K562 (cell line): ENCODE measurements at regions not wholly inside any gene's neighbourhood (a gene's known extent, or its start where the extent isn't known, plus 50 kb on each side); places are given as distances from the start of the nearest gene placed in this dataset.

Source experiments
- E2F4 ChIP-seq: sonication (generic); formaldehyde crosslinking; IDR thresholded peaks from 2 replicates; pipeline ENCODE4 v1.8.0; 2022; ENCODE audit warnings: mild to moderate bottlenecking, low read depth, missing genetic modification reagents
- MEF2A ChIP-seq: IDR thresholded peaks from 2 replicates; pipeline ENCODE4 v1.6.1; 2011; ENCODE audit warnings: low read depth, mild to moderate bottlenecking, low read length, moderate library complexity; ENCODE audit not compliant: control insufficient read depth
- RFX7 ChIP-seq: fragments of 250-450 bp; sonication (Bioruptor Pico); IDR thresholded peaks from 2 replicates; pipeline ENCODE4 v1.5.1; 2021; ENCODE audit warnings: mild to moderate bottlenecking
- RNF219 ChIP-seq: fragments of 250-450 bp; sonication (Bioruptor Pico); IDR thresholded peaks from 2 replicates; pipeline ENCODE4 v1.5.0; 2022; ENCODE audit warnings: mild to moderate bottlenecking
- TF ChIP-seq, protein P1 (sequence below): fragments of 250-450 bp; sonication (Bioruptor Pico); IDR thresholded peaks from 2 replicates; pipeline ENCODE4 v1.5.0; 2021; ENCODE audit warnings: mild to moderate bottlenecking, moderate library complexity
- TF ChIP-seq, protein P2 (sequence below): sonication (generic); formaldehyde crosslinking; IDR thresholded peaks from 2 replicates; pipeline ENCODE4 v1.8.0; 2022; ENCODE audit warnings: mild to moderate bottlenecking, missing genetic modification reagents

DNA sequence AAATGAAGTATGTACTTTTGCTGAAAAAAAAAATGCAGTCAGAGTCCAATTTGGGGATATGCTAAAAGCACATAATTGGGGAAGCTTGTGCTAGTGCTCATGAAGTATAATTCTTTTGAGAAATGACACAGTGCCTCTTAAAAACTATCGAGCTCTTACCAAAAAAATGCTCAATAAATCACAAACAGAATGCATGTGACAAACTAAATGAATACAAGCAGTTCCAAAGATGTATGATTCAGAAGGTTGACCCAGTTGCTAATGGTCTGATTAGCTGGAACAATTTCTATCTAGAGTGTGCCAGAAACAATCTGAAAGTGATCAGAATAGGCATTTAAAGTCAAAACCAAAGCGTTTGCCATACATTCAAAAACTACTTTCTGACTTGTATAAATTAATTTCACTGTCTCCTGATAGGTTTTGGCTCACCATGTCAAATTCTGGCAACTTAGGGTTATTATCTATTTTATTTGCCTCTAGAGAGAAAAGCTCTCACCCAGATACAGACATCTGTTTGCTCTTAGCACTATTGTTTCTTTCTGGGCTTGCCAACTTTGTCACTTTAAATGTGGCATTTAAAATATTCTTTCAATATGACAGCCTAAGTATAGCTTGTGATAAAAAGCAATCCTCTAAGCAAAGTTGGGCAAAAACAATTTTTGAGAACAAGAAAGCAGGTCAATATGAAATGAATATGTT, 114.7 kb upstream of the AHR start (continued):
- TF ChIP-seq, protein P1, sequence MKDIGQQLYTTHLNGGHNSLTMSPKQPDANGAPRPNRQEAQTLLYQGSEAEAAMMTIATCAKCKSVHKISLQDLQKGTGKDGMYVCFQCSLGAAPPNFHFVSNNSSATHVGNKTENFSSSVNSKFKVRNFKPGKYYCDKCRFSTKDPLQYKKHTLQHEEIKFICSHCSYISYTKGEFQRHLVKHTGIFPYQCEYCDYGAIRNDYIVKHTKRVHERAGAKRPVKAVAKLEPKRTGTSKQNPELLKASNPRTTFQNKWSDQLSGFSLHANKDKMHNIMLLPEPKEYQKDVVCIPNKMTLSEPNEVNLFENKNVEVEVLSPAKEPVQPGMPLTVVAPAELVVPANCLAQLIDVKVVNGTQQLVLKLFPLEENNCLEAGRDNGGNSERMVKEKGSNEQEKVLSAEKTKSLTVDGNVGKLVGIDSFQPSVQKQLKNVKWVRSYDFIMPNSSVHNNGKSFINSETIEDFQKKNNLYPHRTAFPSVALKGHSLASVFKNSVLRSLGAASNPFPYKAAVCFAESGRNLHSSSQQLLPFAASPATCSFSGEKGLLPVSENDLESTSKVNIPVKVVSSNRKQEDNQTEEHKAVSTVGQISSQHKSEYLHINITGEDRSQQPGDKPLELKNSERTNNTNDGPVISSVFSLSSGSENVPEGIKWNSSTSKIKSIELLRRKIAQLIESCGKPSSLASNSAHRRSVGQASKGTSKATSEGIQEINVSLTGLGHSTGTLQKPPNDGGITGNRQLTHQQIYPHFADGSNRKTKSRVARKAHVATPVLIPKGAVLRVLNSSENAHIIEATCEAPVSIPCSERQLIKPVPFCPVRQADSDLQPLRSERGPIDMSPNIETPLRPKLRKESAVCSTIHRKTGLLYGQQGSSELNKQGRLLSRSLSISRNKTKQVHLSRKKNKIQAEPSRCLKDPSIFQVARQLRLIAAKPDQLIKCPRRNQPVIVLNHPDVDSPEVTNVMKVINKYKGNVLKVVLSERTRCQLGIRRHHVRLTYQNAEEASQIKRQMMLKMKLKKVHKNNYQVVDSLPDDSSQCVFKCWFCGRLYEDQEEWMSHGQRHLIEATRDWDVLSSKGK, result no peak
- TF ChIP-seq E2F4 (CRISPR knock-in tag) (no peak), RNF219 (CRISPR knock-in tag) (no peak), RFX7 (CRISPR knock-in tag) (no peak), MEF2A (no peak)
- TF ChIP-seq, protein P2, sequence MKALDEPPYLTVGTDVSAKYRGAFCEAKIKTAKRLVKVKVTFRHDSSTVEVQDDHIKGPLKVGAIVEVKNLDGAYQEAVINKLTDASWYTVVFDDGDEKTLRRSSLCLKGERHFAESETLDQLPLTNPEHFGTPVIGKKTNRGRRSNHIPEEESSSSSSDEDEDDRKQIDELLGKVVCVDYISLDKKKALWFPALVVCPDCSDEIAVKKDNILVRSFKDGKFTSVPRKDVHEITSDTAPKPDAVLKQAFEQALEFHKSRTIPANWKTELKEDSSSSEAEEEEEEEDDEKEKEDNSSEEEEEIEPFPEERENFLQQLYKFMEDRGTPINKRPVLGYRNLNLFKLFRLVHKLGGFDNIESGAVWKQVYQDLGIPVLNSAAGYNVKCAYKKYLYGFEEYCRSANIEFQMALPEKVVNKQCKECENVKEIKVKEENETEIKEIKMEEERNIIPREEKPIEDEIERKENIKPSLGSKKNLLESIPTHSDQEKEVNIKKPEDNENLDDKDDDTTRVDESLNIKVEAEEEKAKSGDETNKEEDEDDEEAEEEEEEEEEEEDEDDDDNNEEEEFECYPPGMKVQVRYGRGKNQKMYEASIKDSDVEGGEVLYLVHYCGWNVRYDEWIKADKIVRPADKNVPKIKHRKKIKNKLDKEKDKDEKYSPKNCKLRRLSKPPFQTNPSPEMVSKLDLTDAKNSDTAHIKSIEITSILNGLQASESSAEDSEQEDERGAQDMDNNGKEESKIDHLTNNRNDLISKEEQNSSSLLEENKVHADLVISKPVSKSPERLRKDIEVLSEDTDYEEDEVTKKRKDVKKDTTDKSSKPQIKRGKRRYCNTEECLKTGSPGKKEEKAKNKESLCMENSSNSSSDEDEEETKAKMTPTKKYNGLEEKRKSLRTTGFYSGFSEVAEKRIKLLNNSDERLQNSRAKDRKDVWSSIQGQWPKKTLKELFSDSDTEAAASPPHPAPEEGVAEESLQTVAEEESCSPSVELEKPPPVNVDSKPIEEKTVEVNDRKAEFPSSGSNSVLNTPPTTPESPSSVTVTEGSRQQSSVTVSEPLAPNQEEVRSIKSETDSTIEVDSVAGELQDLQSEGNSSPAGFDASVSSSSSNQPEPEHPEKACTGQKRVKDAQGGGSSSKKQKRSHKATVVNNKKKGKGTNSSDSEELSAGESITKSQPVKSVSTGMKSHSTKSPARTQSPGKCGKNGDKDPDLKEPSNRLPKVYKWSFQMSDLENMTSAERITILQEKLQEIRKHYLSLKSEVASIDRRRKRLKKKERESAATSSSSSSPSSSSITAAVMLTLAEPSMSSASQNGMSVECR, result no peak
